ENCODE measurements at regions not wholly inside any gene's neighbourhood (a gene's known extent, or its start where the extent isn't known, plus 50 kb on each side); places are given as distances from the start of the nearest gene placed in this dataset.

GRCh38 chr13:89382981-89383380 lies 1711.8 kb downstream of the SLITRK5 start:
- TF ChIP-seq NFE2L2 (conservative IDR thresholded peaks at IDR 0.05; ENCODE audit: low read length) (no peak), CBX2 (IDR thresholded peaks at IDR 0.05; ENCODE audit: borderline replicate concordance, low read depth) (no peak), EP300 (IDR thresholded peaks at IDR 0.05) (no peak), RAD21 (conservative IDR thresholded peaks at IDR 0.05 in 1 of 2, IDR thresholded peaks at IDR 0.05 in 1 of 2) (no peak), PHF8 (IDR thresholded peaks at IDR 0.05; ENCODE audit: borderline replicate concordance, low read depth) (no peak), BCL3 (IDR thresholded peaks at IDR 0.05) (no peak), POLR2A (IDR thresholded peaks at IDR 0.05; ENCODE audit: low read length) (no peak), REST (IDR thresholded peaks at IDR 0.05) (no peak)
- TF ChIP-seq, protein P1, sequence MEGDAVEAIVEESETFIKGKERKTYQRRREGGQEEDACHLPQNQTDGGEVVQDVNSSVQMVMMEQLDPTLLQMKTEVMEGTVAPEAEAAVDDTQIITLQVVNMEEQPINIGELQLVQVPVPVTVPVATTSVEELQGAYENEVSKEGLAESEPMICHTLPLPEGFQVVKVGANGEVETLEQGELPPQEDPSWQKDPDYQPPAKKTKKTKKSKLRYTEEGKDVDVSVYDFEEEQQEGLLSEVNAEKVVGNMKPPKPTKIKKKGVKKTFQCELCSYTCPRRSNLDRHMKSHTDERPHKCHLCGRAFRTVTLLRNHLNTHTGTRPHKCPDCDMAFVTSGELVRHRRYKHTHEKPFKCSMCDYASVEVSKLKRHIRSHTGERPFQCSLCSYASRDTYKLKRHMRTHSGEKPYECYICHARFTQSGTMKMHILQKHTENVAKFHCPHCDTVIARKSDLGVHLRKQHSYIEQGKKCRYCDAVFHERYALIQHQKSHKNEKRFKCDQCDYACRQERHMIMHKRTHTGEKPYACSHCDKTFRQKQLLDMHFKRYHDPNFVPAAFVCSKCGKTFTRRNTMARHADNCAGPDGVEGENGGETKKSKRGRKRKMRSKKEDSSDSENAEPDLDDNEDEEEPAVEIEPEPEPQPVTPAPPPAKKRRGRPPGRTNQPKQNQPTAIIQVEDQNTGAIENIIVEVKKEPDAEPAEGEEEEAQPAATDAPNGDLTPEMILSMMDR (IDR thresholded peaks at IDR 0.05): no peak
